Stomach (tissue), 8 donors: ENCODE measurements at regions not wholly inside any gene's neighbourhood (a gene's known extent, or its start where the extent isn't known, plus 50 kb on each side); places are given as distances from the start of the nearest gene placed in this dataset.
A peak's percentile ranks its signal among the peaks of the same experiment; 100 is the strongest.

Experiments used
- DNase-seq, 2 donors: peaks; one replicate each; pipeline versions ENCODE4 v3.0.0 to v3.0.0-alpha.2; 2013 to 2019
- H3K27ac ChIP-seq, 5 donors: fragments of 200-600 bp in 4 of 5; sonication (generic) in 4 of 5; one replicate each; pipeline ENCODE4 v1.5.1; 2013 to 2019; ENCODE audit warnings: mild to moderate bottlenecking in 1 of 5, moderate library complexity in 1 of 5
- H3K27me3 ChIP-seq, 3 donors: fragments of 200-600 bp; sonication (generic); one replicate each; pipeline ENCODE4 v1.5.1; 2017 to 2019; ENCODE audit warnings: mixed run types in 1 of 3
- H3K36me3 ChIP-seq, 4 donors: fragments of 200-600 bp; sonication (generic); 1 replicate in 3 of 4; 2 replicates in 1 of 4; pipeline ENCODE4 v1.5.1; 2016 to 2019
- H3K4me1 ChIP-seq, 4 donors: fragments of 200-600 bp; sonication (generic); one replicate each; pipeline ENCODE4 v1.5.1; 2016 to 2019
- H3K4me3 ChIP-seq, 4 donors: fragments of 200-600 bp; sonication (generic) in 3 of 4; one replicate each; pipeline ENCODE4 v1.5.1; 2016 to 2019; ENCODE audit warnings: mild to moderate bottlenecking in 1 of 4
- H3K9me3 ChIP-seq, 4 donors: fragments of 200-600 bp; sonication (generic); one replicate each; pipeline ENCODE4 v1.5.1; 2016 to 2019
- EP300 ChIP-seq: sonication (generic); formaldehyde crosslinking; IDR thresholded peaks from one replicate; pipeline ENCODE4 v1.6.1; 2017; ENCODE audit warnings: antibody characterized with exemption
- POLR2A ChIP-seq, 4 donors: fragments of 450-650 bp; IDR thresholded peaks; one replicate each; pipeline ENCODE4 v1.6.1; 2016; ENCODE audit warnings: antibody characterized with exemption in 4 of 4, control low read depth in 2 of 4, mild to moderate bottlenecking in 1 of 4, moderate library complexity in 1 of 4
- POLR2AphosphoS5 ChIP-seq, 3 donors: sonication (generic); formaldehyde crosslinking; IDR thresholded peaks; one replicate each; pipeline ENCODE4 v1.6.1; 2016; ENCODE audit warnings: antibody characterized with exemption in 3 of 3
- WGBS, 5 donors: extraction: QIAGEN DNeasy Blood & Tissue Kit in 3 of 5; methylation state at CpG; one replicate each; pipeline versions ENCODE4 v1.1.5 to v1.1.7; 2013 to 2018; 5-methylcytosine and 5-hydroxymethylcytosine counted together
- intact Hi-C: fragments of 100-400 bp; cut with DNase I; formaldehyde crosslinking; loops from one replicate; pipeline ENCODE4 v1.15.1; 2023; ENCODE audit warnings: low total_unique reads
- TF ChIP-seq, protein P1 (sequence below), 7 experiments: fragments of 450-650 bp in 4 of 7; fragments of 200-600 bp in 3 of 7; sonication (generic) in 3 of 7; IDR thresholded peaks; one replicate each; pipeline ENCODE4 v1.5.1; 2016 to 2019; ENCODE audit warnings: antibody characterized with exemption in 7 of 7, control low read depth in 2 of 7, mild to moderate bottlenecking in 1 of 7
- donor health status: healthy with polysubstance abuse.
- donor health status: Bipolar disorder and iron deficiency.
- donor health status: healthy.

DNA sequence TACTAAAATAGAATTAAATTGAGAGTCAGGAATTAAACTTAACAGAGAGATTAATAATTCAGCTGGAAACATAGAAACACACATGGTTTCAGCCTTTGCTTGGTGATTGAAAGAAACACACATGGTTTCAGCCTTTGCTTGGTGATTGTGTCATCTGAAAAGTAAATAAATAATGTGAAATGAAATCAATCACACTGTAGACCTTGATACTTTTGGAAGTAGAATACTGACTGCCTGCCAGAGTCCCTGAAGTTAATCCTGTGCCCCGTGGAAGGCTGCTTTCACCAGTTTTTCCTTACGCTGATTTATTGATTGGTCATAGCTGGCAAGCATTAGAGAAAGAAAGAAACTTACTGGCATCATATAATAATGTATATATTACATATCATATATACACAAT lies 1252.7 kb upstream of the FAM98A start:
- no peaks in the 10 kb centered on the region for H3K36me3 ChIP-seq
- TF ChIP-seq POLR2AphosphoS5 (IDR thresholded peaks at IDR 0.05) = no peak
- no peak for TF ChIP-seq EP300
- TF ChIP-seq POLR2A (IDR thresholded peaks at IDR 0.05) = no peak
- TF ChIP-seq, protein P1, sequence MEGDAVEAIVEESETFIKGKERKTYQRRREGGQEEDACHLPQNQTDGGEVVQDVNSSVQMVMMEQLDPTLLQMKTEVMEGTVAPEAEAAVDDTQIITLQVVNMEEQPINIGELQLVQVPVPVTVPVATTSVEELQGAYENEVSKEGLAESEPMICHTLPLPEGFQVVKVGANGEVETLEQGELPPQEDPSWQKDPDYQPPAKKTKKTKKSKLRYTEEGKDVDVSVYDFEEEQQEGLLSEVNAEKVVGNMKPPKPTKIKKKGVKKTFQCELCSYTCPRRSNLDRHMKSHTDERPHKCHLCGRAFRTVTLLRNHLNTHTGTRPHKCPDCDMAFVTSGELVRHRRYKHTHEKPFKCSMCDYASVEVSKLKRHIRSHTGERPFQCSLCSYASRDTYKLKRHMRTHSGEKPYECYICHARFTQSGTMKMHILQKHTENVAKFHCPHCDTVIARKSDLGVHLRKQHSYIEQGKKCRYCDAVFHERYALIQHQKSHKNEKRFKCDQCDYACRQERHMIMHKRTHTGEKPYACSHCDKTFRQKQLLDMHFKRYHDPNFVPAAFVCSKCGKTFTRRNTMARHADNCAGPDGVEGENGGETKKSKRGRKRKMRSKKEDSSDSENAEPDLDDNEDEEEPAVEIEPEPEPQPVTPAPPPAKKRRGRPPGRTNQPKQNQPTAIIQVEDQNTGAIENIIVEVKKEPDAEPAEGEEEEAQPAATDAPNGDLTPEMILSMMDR (IDR thresholded peaks at IDR 0.05) = no peak
- H3K4me3 ChIP-seq = no peak overlapping the region
- 45 to 57% (median 52%) methylated on average over 2 of the region's 2 CpGs for WGBS, 5 donors
- no peaks in the 10 kb centered on the region for H3K27me3 ChIP-seq
- intact Hi-C loops = no loop called here
- DNase-seq = peak in 1 of 2 donors; percentile 13
- H3K4me1 ChIP-seq = no peaks in the 10 kb centered on the region
- no peak overlapping the region for H3K27ac ChIP-seq
- H3K9me3 ChIP-seq = peaks cover 0 to 18% (median 6%) of the 10 kb centered on the region in 4 donors

DNA sequence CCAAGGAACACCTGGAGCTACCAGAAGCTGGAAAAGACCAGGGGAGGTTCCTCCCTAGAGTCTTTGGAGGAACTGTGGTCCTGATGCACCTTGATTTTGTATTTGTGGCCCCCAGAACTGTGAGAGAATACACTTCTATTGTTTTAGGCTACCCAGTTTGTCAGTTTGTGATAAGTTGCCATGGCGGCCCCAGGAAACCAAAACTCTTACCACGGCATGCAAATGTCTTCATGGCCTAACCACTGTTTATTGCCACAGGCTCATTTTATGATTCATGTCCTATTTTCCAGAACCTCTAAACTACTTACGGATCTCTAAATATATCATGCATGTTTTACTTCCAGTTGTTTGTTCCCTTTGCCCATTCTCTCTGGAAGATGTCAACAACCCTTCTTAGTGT lies 1250.7 kb upstream of the FAM98A start:
- no peak overlapping the region for H3K27ac ChIP-seq
- no peaks in the 10 kb centered on the region for H3K36me3 ChIP-seq
- no peak overlapping the region for H3K4me3 ChIP-seq
- H3K4me1 ChIP-seq = no peaks in the 10 kb centered on the region
- TF ChIP-seq, protein P1 (IDR thresholded peaks at IDR 0.05) = no peak
- TF ChIP-seq POLR2AphosphoS5 (IDR thresholded peaks at IDR 0.05) (no peak), EP300 (no peak), POLR2A (IDR thresholded peaks at IDR 0.05) (no peak)
- intact Hi-C loops = no loop called here
- DNase-seq = no peak
- no peaks in the 10 kb centered on the region for H3K27me3 ChIP-seq
- WGBS, 5 donors = 68 to 87% (median 82%) methylated on average over 3 of the region's 3 CpGs
- peaks cover 0 to 4% (median 0%) of the 10 kb centered on the region in 4 donors for H3K9me3 ChIP-seq

DNA sequence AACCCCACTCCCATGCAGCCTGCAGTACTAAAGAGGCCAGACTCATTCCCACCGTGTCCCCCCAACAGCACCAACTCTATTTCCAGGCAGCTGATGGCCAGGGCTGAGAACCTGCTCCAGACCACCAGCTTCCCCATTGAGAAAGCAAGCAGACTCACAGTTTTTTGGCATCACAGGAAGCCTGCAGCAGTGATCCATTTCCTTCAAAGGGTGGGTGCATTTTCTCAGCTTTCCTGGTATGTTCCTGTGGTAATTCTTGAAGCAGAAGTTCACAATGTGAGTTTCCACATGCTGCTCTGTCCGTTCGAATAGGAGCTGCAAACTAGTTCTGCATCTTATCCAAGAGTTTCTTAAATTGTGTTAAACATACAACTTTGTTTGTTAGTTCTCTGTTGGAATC lies 1249.6 kb upstream of the FAM98A start:
- no peak for DNase-seq
- WGBS, 5 donors = 63 to 77% (median 71%) methylated on average over 3 of the region's 3 CpGs
- Histone ChIP-seq H3K4me1 (no peaks in the 10 kb centered on the region), H3K9me3 (no peaks in the 10 kb centered on the region), H3K36me3 (no peaks in the 10 kb centered on the region), H3K27ac (no peak overlapping the region), H3K27me3 (no peaks in the 10 kb centered on the region), H3K4me3 (no peak overlapping the region)
- intact Hi-C loops = no loop called here
- TF ChIP-seq POLR2A (IDR thresholded peaks at IDR 0.05) (no peak), EP300 (no peak), POLR2AphosphoS5 (IDR thresholded peaks at IDR 0.05) (no peak)
- TF ChIP-seq, protein P1 (IDR thresholded peaks at IDR 0.05) = no peak

DNA sequence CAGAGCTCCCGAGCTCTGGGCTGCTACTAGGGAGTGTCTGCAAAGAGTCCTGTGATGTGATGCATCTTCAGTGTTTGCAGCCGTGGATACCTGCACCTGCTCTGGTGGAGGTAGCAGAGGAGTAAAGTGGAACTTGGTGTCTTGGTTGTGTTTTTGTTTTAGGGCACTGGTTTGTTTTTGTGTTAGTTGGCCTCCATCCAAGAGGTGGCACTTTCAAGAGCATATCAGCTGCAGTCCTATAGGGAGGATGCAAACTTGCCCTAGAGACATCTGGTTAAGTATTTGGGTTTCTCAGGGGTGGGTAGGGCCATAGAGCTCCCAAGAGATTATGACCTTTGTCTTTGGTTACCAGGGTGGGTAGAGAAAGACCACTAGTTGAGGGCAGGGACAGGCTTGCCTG lies 1249.0 kb upstream of the FAM98A start:
- Histone ChIP-seq H3K36me3 (no peaks in the 10 kb centered on the region), H3K27ac (no peak overlapping the region), H3K4me3 (no peak overlapping the region), H3K4me1 (no peaks in the 10 kb centered on the region), H3K9me3 (no peaks in the 10 kb centered on the region), H3K27me3 (no peaks in the 10 kb centered on the region)
- intact Hi-C loops = no loop called here
- no peak for DNase-seq
- no peak for TF ChIP-seq EP300
- TF ChIP-seq POLR2A (IDR thresholded peaks at IDR 0.05) = no peak
- TF ChIP-seq, protein P1 (IDR thresholded peaks at IDR 0.05) = no peak
- no peak for TF ChIP-seq POLR2AphosphoS5 (IDR thresholded peaks at IDR 0.05)
- WGBS, 5 donors = 46 to 93% (median 72%) methylated on average over 2 of the region's 2 CpGs
